Body of pancreas (tissue), 4 donors: ENCODE measurements at regions not wholly inside any gene's neighbourhood (a gene's known extent, or its start where the extent isn't known, plus 50 kb on each side); places are given as distances from the start of the nearest gene placed in this dataset. TPM values are rescaled to one million over a fixed set of nuclear protein-coding genes. Genes with fewer than 3 reads are reported as not detected.

Experiments
- ATAC-seq: fragments of 150-250 bp; one replicate; pipeline ENCODE4 v1.9.1; 2016
- DNase-seq, 4 donors: peaks; one replicate each; pipeline ENCODE4 v3.0.0-alpha.2; 2019
- H3K27ac ChIP-seq, 4 donors: fragments of 200-600 bp; sonication (generic); 1 replicate in 3 of 4; 2 replicates in 1 of 4; pipeline versions ENCODE4 v1.5.1 to v1.6.1; 2016 to 2019; ENCODE audit warnings: mild to moderate bottlenecking in 1 of 4, mixed read lengths in 1 of 4, moderate library complexity in 1 of 4
- H3K27me3 ChIP-seq, 2 donors: fragments of 200-600 bp; sonication (generic); one replicate each; pipeline ENCODE4 v1.6.0; 2016; ENCODE audit warnings: mild to moderate bottlenecking in 1 of 2
- H3K36me3 ChIP-seq, 2 donors: fragments of 200-600 bp; sonication (generic); replicated peaks in 1 of 2; 2 replicates each; pipeline ENCODE4 v1.5.1; 2016; ENCODE audit warnings: low read depth in 2 of 2; ENCODE audit not compliant: insufficient read depth in 1 of 2
- H3K4me1 ChIP-seq: fragments of 200-600 bp; sonication (generic); one replicate; pipeline ENCODE4 v1.6.0; 2016
- H3K4me3 ChIP-seq, 2 donors: fragments of 200-600 bp; sonication (generic); 1 replicate in 1 of 2; 2 replicates in 1 of 2; pipeline ENCODE4 v1.5.1; 2016 to 2019
- H3K9me3 ChIP-seq, 3 donors: fragments of 200-600 bp; sonication (generic); 1 replicate in 2 of 3; 2 replicates in 1 of 3; pipeline ENCODE4 v1.5.1; 2016
- CTCF ChIP-seq, 7 experiments: fragments of 450-650 bp in 4 of 7; fragments of 200-600 bp in 3 of 7; sonication (generic) in 3 of 7; IDR thresholded peaks; one replicate each; pipeline ENCODE4 v1.5.1; 2016 to 2019; ENCODE audit warnings: antibody characterized with exemption in 7 of 7
- POLR2A ChIP-seq, 3 donors: fragments of 450-650 bp; IDR thresholded peaks; one replicate each; pipeline ENCODE4 v1.6.1; 2016; ENCODE audit warnings: antibody characterized with exemption in 3 of 3, mild to moderate bottlenecking in 2 of 3
- WGBS, 2 donors: methylation state at CpG; one replicate each; pipeline ENCODE4 v1.1.5; 2017; 5-methylcytosine and 5-hydroxymethylcytosine counted together
- intact Hi-C: fragments of 100-400 bp; cut with DNase I; formaldehyde crosslinking; loops from one replicate; pipeline ENCODE4 v1.15.1; 2023
- small RNA-seq: library from RNA; depleted of rRNA; stranded (forward); fragments of <200 nt; gene quantifications from one replicate; pipeline ENCODE3, GENCODE V24; 2016

GRCh38 chr4:54802336-54802735 lies 144.6 kb downstream of the KIT start:
- Histone ChIP-seq H3K4me1 (no peaks in the 10 kb centered on the region), H3K27ac (no peak overlapping the region), H3K4me3 (no peak overlapping the region), H3K9me3 (peaks cover 0 to 2% (median 0%) of the 10 kb centered on the region in 3 donors), H3K36me3 (no peaks in the 10 kb centered on the region), H3K27me3 (no peaks in the 10 kb centered on the region)
- TF ChIP-seq POLR2A (IDR thresholded peaks at IDR 0.05) (no peak), CTCF (IDR thresholded peaks at IDR 0.05) (no peak)
- ATAC-seq (no peak), DNase-seq (no peak)
- intact Hi-C loops: no loop called here
- 63 to 69% methylated on average over 2 of the region's 2 CpGs for WGBS, 2 donors

- Histone ChIP-seq H3K27ac (no peak overlapping the region), H3K4me3 (no peak overlapping the region), H3K4me1 (no peaks in the 10 kb centered on the region), H3K36me3 (no peaks in the 10 kb centered on the region), H3K9me3 (no peaks in the 10 kb centered on the region), H3K27me3 (no peaks in the 10 kb centered on the region)
- WGBS, 2 donors: 49 to 55% methylated on average over 4 of the region's 4 CpGs
- DNase-seq: no peak
- no peak for TF ChIP-seq CTCF (IDR thresholded peaks at IDR 0.05)
- no peak for TF ChIP-seq POLR2A (IDR thresholded peaks at IDR 0.05)
- intact Hi-C loops: no loop called here
- ATAC-seq: no peak
Observed at GRCh38 chr4:54800831-54801530, 143.2 kb downstream of the KIT start.

- H3K27ac ChIP-seq: no peak overlapping the region
- no peak overlapping the region for H3K4me3 ChIP-seq
- DNase-seq: no peak
- no peaks in the 10 kb centered on the region for H3K9me3 ChIP-seq
- H3K4me1 ChIP-seq: no peaks in the 10 kb centered on the region
- TF ChIP-seq POLR2A (IDR thresholded peaks at IDR 0.05) (no peak), CTCF (IDR thresholded peaks at IDR 0.05) (no peak)
- intact Hi-C loops: no loop called here
- no peaks in the 10 kb centered on the region for H3K27me3 ChIP-seq
- 39 to 50% methylated on average over 4 of the region's 4 CpGs for WGBS, 2 donors
- ATAC-seq: no peak
- H3K36me3 ChIP-seq: no peaks in the 10 kb centered on the region
Observed at GRCh38 chr4:54794579-54794978, 136.8 kb downstream of the KIT start.

GRCh38 chr4:54793856-54794422 lies 136.2 kb downstream of the KIT start:
- no peak for ATAC-seq
- TF ChIP-seq POLR2A (IDR thresholded peaks at IDR 0.05) (no peak), CTCF (IDR thresholded peaks at IDR 0.05) (no peak)
- H3K27ac ChIP-seq: no peak overlapping the region
- no peak overlapping the region for H3K4me3 ChIP-seq
- H3K9me3 ChIP-seq: no peaks in the 10 kb centered on the region
- H3K4me1 ChIP-seq: no peaks in the 10 kb centered on the region
- intact Hi-C loops: no loop called here
- WGBS, 2 donors: 33 to 47% methylated on average over 2 of the region's 2 CpGs
- DNase-seq: no peak
- no peaks in the 10 kb centered on the region for H3K27me3 ChIP-seq
- H3K36me3 ChIP-seq: no peaks in the 10 kb centered on the region

Small RNA genes lying in the stretch of these regions (small RNA-seq; reads per million reads assigned to genes)
- not detected for gene RPL38P3
